ENCODE measurements at regions not wholly inside any gene's neighbourhood (a gene's known extent, or its start where the extent isn't known, plus 50 kb on each side); places are given as distances from the start of the nearest gene placed in this dataset.

GRCh38 chr1:181949500-181949899 is 112.0 kb downstream of the ZNF648 start:
- no peak for TF ChIP-seq CTCF (IDR thresholded peaks at IDR 0.05 in 8 of 11, conservative IDR thresholded peaks at IDR 0.05 in 3 of 11)
- no peak for TF ChIP-seq POLR2A (IDR thresholded peaks at IDR 0.05)
- no peak for TF ChIP-seq POLR2AphosphoS5 (IDR thresholded peaks at IDR 0.05)
